ENCODE measurements at regions not wholly inside any gene's neighbourhood (a gene's known extent, or its start where the extent isn't known, plus 50 kb on each side); places are given as distances from the start of the nearest gene placed in this dataset.

- no peak for DNase-seq (ENCODE audit: low spot score)
- Histone ChIP-seq H3K79me2 (no peaks in the 10 kb centered on the region), H3K9me2 (replicated peaks; ENCODE audit: insufficient read depth) (no peaks in the 10 kb centered on the region), H3K9me3 (ENCODE audit: low read depth) (no peaks in the 10 kb centered on the region), H3K4me2 (no peak overlapping the region), H3K4me3 (no peak overlapping the region), H3K4me1 (ENCODE audit: insufficient read depth) (no peaks in the 10 kb centered on the region), H3K27ac (no peak overlapping the region), H4K20me1 (ENCODE audit: insufficient read depth, poor library complexity, severe bottlenecking) (no peaks in the 10 kb centered on the region), H3K27me3 (no peaks in the 10 kb centered on the region), H2AFZ (no peak overlapping the region), H3K36me3 (replicated peaks; ENCODE audit: insufficient read depth, low read depth) (no peaks in the 10 kb centered on the region)
- TF ChIP-seq EZH2phosphoT487 (IDR thresholded peaks at IDR 0.05; ENCODE audit: low read depth, severe bottlenecking, unreplicated experiment) (no peak), EZH2 (IDR thresholded peaks at IDR 0.05; ENCODE audit: borderline replicate concordance) (no peak), CTCF (IDR thresholded peaks at IDR 0.05; ENCODE audit: poor library complexity) (no peak)
- 97% methylated on average over 2 of the region's 2 CpGs for WGBS (ENCODE audit: low lambda C conversion rate, missing lambda C conversion rate)
Observed at GRCh38 chr2:107475859-107476258, 350.8 kb upstream of the RGPD4 start.

DNA sequence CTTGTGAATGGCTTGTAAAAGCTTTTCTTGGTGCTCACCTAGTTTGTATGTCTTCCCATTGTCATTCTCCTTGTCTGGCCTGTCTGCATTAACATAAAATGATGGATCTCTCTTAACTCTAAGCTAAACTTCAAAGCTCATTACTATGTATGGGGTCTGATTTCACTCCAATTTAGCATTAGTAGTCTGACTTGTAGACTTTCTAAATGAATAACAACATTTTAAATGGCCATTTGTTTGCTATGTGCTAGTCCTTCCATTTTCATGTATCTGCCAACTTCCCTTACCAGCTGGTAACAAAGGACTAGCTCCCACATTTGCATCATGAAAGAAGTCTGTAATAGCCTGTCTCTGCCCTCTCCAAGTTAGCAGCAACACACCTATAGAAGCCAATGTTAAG, 324.2 kb upstream of the RGPD4 start:
- Histone ChIP-seq H3K9me2 (replicated peaks; ENCODE audit: insufficient read depth) (no peaks in the 10 kb centered on the region), H4K20me1 (ENCODE audit: insufficient read depth, poor library complexity, severe bottlenecking) (no peaks in the 10 kb centered on the region), H3K36me3 (replicated peaks; ENCODE audit: insufficient read depth, low read depth) (no peaks in the 10 kb centered on the region), H3K4me1 (ENCODE audit: insufficient read depth) (no peaks in the 10 kb centered on the region), H3K27me3 (no peaks in the 10 kb centered on the region), H3K9me3 (ENCODE audit: low read depth) (no peaks in the 10 kb centered on the region), H3K79me2 (no peaks in the 10 kb centered on the region), H3K4me3 (no peak overlapping the region), H2AFZ (no peak overlapping the region), H3K4me2 (no peak overlapping the region), H3K27ac (no peak overlapping the region)
- DNase-seq (ENCODE audit: low spot score): no peak
- TF ChIP-seq EZH2 (IDR thresholded peaks at IDR 0.05; ENCODE audit: borderline replicate concordance) (no peak), EZH2phosphoT487 (IDR thresholded peaks at IDR 0.05; ENCODE audit: low read depth, severe bottlenecking, unreplicated experiment) (no peak), CTCF (IDR thresholded peaks at IDR 0.05; ENCODE audit: poor library complexity) (no peak)

DNA sequence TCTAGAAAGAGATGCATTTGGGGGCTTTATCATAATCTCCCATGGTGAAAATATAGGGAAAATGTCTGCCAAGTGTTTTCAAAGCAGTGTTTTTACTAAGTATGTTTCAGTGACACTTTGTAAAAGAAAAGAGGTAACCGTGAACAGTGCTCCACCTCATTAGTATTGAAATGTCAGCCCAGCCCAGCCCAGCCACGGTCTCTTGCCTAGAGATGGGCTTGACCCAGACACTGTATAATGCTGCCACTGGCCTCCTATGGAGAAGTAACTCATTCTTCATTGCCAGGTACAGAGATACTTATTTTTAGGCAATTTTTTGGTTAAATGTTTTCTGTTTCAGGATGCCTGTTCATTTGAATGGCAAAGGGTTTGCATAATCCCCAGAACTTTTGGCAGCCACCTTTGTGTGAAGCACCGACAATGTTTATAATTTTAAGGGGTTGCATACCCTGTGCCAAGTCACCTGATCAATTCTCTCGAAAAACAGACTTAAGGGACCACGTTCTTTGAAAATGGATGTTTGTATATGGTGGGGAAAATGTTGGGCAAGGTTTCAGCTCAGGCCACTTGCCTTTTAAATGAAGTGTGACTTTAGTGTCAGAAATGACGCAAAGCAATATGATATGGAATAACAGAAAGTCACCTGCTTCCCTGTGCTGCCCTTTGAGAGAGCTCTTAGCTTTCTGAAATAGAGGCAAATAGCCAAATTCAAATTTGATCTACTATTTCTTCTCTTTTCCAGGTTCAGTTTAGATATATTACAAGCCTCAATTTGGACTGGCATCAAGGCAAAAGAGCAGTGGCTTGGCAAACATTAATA, 314.5 kb upstream of the RGPD4 start:
- no peaks in the 10 kb centered on the region for H3K4me1 ChIP-seq (ENCODE audit: insufficient read depth)
- no peak overlapping the region for H3K4me2 ChIP-seq
- no peak for DNase-seq (ENCODE audit: low spot score)
- no peak overlapping the region for H2AFZ ChIP-seq
- no peak overlapping the region for H3K27ac ChIP-seq
- 71% methylated on average over 6 of the region's 6 CpGs for WGBS (ENCODE audit: low lambda C conversion rate, missing lambda C conversion rate)
- TF ChIP-seq EZH2 (IDR thresholded peaks at IDR 0.05; ENCODE audit: borderline replicate concordance): no peak
- no peak for TF ChIP-seq CTCF (IDR thresholded peaks at IDR 0.05; ENCODE audit: poor library complexity)
- no peak for TF ChIP-seq EZH2phosphoT487 (IDR thresholded peaks at IDR 0.05; ENCODE audit: low read depth, severe bottlenecking, unreplicated experiment)
- H3K9me3 ChIP-seq (ENCODE audit: low read depth): no peaks in the 10 kb centered on the region
- H3K4me3 ChIP-seq: no peak overlapping the region
- H3K79me2 ChIP-seq: no peaks in the 10 kb centered on the region
- H3K9me2 ChIP-seq (replicated peaks; ENCODE audit: insufficient read depth): no peaks in the 10 kb centered on the region
- no peaks in the 10 kb centered on the region for H3K36me3 ChIP-seq (replicated peaks; ENCODE audit: insufficient read depth, low read depth)
- no peaks in the 10 kb centered on the region for H3K27me3 ChIP-seq
- no peaks in the 10 kb centered on the region for H4K20me1 ChIP-seq (ENCODE audit: insufficient read depth, poor library complexity, severe bottlenecking)

Data from hepatocyte (in vitro differentiated cells).